Stimulated activated CD8-positive, alpha-beta memory T cell treated with anti-CD3 and anti-CD28 coated beads, Interleukin-12 subunit alpha, Interleukin-12 subunit beta, amount 100 ng/mL, for 24 hours (primary cell): ENCODE measurements at regions not wholly inside any gene's neighbourhood (a gene's known extent, or its start where the extent isn't known, plus 50 kb on each side); places are given as distances from the start of the nearest gene placed in this dataset.
"Not testable (repeated sequence)": the region's sequence is repeated elsewhere in the genome, so short reads cannot be mapped to it uniquely, and the experiment has no call there.

Source experiments
- DNase-seq: peaks from one replicate; pipeline ENCODE4 v3.0.0-alpha.2; 2020; ENCODE audit errors: extremely low read depth

DNA sequence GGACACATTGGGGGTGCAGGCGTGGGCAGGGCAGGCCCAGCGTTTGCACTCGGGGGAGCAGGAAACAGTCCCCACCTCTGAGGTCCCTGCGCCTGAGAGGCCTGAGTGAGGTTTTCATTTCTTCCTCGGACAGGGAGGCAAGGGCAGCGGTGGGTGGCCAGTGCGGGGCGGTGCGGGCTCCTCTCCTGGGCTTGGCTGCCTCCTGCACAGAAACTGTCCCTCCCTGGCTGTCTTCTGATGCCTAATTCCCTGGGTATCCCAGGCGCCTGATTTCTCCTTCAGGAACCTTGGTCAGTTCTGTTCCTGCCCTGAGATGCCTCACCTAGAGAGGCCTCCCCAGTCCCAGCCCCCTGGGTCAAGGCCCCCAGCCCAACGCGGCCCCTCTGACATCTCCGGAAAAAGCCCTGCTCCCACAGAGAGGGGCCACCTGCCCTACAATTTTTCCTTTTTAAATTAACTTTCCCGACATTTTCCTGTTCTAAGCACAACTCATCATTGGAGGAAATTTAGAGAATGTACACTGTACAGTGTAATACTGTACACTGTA, 260.3 kb downstream of the ADGRD1 start:
- no peak for DNase-seq

DNA sequence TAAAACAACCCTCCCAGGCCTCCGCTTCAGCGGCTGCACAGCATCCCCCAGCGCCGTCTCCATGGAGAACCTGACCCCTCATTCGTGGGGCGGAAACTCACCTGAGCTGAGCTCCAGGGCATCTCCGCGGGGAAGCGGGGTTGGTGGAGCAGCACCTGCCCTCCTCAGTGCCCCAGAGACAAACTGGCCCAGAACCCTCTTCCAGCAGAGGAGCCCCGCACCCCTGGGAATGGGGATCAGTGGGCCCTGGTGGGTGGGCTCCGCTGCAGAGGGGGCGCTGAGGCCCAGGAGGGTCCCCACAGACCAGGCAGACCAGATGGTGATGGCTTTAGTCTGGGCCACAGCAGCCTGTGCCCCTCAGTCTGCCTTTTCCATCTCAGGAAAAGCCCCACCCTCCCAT, 261.2 kb downstream of the ADGRD1 start:
- not testable (repeated sequence) for DNase-seq

DNA sequence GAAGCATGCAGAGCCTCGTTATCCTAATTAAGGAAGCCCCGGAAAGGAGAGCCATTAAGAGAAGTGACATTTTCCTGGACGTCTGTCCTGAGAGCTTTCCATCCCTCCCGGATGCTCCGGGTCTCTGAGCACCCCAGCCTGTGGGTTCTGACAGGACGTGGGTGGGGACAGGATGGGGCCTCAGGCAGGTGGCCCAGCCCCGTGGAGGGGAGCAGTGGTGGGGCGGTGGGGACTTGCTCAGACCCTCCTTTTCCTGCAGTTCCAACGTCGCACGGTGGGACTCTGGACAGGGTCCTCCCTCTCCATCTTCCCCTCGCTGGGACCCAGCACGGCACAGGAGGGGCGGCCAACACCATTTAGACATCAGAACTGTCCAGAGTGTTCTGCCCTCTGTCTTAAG, 262.9 kb downstream of the ADGRD1 start:
- not testable (repeated sequence) for DNase-seq

DNA sequence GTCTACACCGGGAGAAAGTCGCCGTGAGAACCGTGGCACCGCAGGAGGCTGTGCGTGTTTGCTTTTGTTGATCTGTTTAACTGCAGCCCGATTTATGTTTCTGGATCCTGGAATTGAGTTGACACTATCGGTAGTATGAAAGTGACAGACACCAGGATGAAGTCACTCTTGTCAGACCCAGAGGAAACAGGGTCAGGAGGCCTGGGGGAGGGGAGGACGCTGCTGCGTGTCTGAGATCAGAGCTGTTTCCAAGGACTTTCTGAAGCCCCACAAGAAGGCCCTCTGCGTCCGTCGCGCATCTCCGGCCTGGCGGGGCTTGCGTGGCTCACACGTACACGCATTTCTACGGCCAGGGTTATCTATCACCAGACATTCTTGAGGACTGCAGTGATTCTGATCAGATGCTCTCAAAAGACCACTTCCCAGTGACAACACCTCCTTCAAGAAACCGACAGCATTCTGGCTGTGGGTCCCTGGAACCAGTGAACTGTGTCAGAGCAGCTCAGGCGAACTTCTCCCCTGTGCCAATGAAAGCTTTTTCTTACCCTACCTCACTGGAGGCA, 263.4 kb downstream of the ADGRD1 start:
- DNase-seq: no peak

DNA sequence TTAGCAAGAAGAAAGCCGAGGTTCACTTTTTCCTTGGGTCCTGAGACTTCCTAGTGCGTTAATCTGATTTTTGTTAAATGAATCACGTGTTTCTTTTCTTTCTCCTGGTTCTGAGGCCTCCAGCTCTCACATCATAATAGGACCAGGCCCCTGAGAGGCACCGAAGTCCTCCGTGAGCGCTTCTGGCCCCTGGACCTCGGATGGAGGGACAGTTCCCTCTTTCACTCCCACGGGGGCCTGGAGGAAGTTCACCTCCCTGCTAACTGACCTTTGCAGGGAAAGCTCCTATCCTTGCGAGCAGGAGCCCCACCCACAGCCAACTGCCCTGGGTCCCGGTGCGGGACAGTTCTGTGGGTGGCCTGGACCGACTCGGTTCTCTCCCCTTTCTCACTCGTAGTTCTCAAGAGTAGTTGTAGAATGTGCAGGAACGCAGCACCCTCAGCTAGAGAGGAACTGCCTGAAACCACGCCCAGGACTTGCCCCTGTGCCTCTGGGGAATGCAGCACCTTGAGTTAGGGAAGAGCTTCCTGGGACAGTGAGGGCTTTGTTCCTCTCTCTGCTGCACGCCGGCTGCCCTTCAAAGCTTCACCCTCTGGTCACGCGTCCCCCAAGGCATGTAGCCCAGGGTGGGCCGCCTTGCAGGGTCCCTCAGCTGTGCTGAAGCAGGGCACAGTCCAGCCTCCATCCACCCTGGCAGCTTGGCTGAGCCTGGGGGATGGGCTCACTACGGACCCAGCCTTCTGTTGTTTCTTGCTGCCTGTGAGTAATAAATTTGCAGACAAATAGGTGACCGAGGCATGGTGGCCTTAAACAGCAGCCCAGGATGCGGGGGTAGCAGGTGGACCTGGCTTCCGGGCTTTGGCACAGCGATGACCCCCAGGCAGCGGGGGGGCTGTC, 264.6 kb downstream of the ADGRD1 start:
- no peak for DNase-seq

DNA sequence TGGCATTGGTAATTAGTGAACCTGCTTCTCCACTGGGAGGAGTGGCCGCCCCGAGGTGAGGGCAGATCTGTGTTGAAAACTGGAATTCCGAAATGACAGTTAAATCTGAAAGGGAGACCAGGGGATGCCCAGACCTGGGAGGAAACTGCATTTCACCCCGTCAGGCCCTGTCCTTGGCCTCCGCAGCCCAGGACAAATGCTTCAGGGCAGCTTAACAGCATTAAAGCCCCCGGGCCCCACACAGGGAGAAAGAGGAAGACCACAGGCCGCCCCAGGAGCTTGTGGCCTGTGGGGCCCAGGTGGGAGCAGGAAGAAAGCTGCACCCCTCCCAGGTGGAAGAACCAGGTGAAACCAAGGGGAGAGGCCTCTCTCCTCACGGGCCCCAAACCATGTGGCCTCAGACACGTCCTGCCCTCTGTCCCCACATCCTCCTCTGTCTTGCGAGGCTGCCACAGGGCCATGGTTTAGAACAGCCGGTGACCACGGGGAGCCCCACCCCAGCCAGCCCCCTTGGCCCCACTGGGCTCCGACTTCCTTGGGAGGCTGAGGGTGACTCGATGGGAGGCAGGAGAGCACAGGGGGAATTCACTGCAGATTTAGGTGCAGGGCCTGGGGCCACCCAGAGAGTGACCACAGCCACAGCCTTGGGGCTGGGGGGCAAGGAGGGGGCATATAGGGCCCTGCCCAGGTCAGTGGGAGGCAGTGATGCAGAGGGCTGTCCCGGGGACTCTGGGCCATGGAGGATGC, 265.4 kb downstream of the ADGRD1 start:
- DNase-seq: no peak

DNA sequence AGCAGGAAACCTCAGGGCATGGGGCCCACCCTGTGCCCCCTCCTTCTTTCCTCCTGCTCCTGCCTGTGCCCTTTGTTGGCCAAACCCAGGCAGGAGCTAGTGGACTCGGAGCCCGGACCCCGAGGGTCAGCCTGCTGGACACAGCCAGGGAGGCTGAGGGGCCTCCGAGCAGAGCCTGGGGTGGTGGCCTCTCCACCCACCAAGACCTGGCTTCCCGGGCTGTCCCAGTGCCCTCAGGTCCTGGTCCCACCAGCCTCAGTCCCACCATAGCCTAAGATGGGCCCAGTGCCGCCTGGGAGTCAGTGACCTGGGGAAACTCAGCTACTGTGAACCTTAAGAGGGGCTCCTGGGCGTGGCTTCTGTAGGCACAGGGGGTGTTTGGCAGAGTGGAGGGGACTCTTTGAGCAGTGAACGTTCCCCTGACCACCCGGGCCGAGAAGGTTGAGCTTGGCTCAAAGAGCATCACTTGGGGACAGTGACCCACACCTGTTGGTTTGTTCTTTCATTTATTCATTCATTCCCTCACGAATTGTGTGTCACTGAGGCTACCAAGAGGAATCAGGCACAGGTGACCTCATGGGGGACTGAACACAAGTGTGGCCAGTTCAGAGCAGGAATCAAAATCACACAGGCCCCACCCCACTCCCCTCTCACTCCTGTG, 266.1 kb downstream of the ADGRD1 start:
- DNase-seq: no peak

DNA sequence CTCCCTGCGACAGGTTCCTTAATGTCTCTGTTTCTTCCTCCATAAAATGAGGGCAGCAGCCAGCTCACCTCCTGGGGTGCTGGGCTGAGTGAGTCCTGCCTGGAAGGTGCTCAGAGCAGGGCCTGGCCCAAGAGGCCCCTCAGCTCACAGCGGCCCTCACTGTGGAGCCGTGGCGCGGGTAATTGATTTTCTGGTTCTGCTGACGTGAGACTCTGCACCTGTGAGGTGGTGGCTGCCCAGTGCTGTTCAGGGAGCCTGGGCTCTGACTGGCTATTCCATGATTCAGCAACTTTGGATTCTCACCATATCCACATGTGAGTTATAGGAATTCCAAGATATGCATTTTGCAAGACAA, 266.6 kb downstream of the ADGRD1 start:
- no peak for DNase-seq

DNA sequence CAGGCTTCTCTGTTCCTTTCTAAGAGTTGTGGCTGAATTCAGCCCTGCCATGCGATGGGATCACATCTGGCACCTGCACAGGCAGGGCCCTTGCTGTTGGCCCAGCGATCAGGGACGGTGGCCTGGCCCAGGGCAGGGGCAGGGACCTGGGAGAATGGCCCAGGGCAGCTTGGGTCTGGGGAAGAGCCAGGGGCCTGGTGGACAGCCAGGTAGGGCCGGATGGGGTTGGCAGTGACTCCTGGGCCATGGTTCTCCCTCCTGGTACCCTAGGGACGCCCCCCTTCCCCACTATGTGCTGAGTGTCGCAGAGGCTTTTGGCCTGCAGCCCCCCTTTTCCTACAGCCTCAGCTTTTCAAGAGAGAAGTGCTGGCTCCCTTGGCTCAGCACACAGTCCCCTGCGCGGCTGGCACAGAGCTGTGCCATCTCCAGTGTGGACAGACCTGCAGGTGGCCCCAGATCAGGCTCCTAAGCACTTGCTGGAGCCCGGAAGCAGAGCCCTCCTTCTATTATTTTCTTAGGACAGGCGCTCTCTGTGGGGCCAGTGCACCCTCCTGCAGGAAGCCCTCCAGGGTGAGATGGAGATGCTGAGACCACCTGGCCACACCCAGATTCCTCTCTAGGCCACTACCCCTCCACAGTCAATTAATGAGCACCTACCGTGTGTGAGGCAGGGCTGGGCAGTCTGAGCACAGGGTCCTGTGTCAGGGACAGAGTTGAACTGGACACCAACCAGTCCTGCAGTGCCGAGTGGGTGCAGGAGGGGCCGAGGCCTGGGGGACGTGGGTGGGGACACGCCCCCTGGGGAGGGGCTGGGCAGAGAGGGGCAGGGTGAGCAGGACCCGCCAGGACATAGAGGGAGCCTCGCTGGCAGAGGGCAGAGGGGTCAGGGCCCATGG, 267.6 kb downstream of the ADGRD1 start:
- DNase-seq: no peak

DNA sequence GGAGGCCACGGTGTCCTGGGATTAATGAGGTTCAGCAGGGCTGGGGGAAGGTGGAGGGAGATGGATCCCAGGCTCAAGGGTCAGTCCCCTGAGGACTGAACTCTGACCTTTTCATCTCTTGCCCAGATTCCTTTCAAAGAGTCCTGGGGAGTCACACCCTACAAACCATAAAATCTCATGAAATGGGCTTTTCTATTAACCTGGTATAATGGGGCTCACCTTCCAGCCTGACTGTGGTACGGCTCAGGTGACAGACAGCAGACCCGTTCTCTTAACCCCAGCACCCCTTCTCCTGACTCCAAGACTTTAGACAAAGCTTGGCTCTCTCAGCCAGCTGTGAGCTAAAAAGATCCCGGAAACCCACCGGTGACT, 268.2 kb downstream of the ADGRD1 start:
- no peak for DNase-seq

DNA sequence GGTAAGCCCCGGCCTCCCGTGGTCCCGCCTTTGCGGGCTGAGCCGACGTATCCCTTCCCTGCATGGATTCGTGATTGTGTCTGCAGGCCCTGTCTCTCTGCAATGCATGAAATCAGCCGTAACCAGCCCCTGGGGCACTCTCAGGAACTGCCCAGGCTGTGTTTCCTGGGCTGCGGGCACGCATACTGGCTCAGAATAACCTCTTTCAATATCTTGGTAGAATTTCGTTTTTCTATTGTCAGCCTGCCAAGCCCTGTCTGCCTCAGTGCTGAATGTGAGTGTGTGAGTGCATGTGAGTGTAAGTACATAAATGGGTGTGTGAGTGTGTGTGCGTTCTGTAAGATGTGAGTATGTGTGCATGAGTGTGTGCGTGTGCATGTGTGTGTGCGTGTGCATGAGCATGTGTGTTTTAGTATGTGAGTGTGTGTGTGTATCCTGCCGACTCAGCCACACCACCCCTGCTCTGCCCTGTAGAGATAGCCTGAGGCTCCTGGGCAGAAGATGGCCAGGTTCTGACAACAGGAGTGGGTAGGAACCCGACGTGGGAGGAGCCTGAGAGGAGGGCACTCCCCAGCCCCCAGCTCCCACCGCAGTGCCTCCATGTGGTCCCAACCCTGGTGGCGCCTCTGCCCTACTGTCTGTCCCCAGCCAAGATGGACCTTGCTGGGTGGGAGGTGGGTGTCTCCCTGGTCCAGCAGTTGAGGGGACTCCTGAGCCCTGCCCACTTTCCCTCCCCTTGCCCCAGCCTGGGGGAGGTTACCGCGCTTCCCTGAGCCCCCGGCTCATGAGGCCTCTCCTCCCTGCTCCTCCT, 268.8 kb downstream of the ADGRD1 start:
- no peak for DNase-seq

DNA sequence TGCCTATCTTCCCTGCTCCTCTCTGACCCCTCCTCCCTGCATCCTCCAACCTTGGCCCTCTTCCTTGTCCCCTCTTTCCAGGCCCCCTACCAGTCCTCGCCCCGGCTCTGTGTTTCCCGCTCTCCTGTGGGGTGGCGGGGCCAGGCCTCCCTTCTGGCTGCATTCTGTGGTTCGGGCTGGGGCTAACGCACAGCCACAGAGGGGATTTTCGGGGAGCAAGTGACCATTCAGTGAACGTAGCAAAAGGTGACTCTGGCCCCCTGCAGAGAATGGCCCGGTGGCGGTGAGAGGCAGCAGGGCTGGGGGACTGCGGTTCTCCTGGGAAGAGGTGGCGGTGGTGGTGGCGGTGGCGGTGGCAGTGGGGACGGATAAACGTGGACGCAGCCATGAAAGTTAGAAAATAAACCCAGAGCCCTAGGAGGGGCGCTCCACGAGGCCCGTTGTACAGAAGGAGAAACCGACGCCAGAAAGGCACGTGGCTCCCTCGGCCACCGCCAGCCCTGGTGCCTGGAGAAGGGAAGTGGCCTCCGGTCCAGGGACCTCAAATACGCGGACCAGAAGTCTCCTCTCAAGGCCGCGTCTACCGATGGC, 269.6 kb downstream of the ADGRD1 start:
- DNase-seq: no peak

DNA sequence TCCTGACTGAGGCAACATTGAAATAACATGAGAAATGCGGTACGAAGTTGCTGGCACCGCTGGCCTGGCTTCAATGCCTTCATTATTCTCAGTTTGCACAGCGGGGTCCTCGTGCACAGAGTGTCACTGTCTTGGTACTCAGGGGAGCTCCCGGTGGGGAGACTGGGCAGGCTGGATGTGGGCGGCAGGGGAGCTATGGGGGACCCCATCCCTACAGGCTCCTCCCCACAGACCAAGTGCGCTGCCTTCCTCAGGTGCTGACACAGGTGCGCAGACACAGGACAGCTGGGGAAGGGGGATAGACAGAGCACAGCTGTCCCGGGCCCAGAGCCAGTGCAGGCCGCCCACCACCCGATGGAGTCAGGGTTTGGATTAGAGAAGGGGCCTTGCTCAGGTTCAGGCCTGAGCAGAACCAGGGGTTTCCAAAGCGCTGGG, 270.1 kb downstream of the ADGRD1 start:
- DNase-seq: no peak

DNA sequence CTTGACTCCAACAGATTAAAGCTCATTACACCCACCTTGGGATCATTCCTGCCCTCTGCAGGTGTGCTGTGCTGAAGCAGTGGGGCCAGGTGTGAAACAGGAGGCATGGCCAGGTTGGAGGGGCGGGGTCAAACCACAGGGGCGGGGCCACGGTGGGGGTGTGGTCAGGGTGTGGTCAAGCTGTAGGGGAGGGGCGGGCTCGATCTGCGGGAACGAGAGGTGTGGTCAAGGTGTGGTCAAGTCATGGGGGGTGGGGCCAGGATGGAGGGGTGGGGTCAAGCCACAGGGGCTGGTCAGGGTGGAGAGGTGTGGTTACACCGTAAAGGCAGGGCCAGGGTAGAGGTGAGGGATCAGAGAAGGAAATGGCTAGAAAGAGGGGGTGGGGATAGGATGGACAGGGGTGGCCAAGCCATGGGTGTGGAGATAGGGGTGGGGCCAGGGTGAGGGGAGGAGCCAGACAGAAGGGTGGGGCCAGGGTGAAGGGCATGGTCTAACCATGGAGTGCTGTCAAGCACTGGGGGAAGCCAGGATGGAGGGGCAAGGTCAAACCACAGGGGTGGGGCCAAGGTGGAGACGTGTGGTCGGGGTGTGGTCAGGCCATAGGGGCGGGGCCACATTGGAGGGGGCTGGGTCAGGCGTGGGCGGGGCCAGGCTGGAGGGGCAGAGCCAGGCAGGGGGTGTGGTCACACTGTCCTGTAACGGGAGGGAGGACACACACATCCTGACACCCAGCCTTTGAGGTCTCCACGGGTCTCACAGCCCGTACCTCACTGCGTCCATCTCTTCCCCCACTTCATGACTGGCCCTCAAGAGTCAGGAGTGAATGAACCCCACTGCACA, 270.7 kb downstream of the ADGRD1 start:
- not testable (repeated sequence) for DNase-seq

DNA sequence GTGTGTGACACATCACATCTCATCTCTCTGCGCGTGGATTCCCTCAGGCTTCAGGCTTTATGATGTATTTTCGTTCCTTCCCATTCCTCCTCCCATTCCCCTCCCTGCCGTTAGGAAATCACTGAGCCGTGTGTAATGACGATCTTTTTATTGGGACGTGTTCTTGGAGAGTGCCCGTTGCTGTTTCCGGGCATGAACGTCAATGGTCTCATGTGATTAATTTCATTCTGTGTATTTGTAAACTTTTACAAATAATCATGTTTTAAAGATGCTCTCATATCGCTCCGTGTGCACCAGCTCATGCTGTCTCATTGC, 271.3 kb downstream of the ADGRD1 start:
- DNase-seq: not testable (repeated sequence)

DNA sequence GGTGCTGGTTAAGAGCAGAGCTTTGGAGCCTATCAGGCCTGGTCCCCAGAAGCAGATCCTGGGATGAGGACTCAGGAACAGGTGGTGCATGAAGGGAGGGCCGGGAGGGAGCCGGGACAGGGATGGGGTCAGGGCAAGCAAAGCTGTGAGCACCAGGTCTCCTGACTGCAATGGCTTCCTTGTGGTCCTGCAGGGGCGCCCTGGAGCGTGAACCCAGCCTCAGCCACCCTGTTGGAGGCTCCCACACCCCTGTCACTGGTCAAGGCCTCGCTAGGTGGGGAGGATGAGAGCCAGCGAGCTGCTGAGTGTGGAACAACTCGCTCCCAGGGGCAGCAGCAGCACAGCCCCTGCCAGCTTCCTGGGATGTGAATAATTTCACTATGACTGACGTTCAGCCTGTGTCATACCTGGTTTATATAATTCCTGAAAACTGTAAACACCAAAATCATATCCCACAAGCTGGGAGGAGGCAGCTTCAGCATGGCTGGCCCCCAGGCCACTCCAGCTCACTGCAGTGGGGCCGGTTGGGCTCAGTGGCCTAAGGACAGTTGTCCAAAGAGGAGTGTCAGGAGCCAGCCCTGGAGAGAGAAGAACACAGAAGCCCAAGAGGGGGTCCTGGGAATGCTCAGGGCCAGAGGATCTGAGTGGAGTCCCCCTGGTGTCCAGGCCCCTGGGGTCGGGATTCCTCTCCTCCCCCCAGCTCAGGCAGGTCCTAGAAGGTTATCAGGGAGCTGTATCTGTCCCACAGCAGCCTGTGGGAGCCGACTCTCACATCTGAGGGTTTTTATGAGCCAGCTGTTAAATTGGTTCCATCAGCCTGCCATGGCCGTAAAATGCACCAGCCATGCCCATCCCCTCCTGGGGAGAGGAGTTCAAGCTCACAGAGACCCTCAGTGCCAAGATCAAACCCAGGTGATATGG, 272.9 kb downstream of the ADGRD1 start:
- no peak for DNase-seq

DNA sequence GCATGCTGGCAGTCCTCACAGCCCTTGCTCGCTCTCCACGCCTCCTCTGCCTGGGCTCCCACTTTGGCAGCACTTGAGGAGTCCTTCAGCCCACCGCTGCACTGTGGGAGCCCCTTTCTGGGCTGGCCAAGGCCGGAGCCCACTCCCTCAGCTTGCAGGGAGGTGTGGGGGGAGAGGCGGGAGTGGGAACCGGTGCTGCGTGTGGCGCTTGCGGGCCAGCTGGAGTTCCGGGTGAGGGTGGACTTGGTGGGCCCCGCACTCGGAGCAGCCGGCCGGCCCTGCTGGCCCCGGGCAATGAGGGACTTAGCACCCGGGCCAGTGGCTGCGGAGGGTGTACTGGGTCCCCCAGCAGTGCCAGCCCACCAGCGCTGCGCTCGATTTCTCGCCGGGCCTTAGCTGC, 273.9 kb downstream of the ADGRD1 start:
- DNase-seq: not testable (repeated sequence)

DNA sequence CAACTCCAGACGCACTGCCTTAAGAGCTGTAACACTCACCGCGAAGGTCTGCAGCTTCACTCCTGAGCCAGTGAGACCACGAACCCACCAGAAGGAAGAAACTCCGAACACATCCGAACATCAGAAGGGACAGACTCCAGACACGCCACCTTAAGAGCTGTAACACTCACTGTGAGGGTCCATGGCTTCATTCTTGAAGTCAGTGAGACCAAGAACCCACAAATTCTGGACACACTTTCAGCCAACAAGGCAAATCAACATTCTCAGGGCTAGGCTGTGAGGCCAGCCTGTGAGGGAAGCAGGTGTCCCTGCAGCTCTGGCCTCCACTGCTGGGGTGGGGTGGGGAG, 275.3 kb downstream of the ADGRD1 start:
- DNase-seq: not testable (repeated sequence)
